A204.1 (cell line): ENCODE measurements at regions not wholly inside any gene's neighbourhood (a gene's known extent, or its start where the extent isn't known, plus 50 kb on each side); places are given as distances from the start of the nearest gene placed in this dataset.
"Not testable (repeated sequence)": the region's sequence is repeated elsewhere in the genome, so short reads cannot be mapped to it uniquely, and the experiment has no call there.

Experiments used
- FAIRE-seq: peaks from 2 replicates; lab custom pipeline; 2012; peaks lifted over from hg19 to GRCh38; lab: Jason Lieb, UNC

GRCh38 chr5:12573916-12574297 is 669.7 kb upstream of the CTNND2 start:
- FAIRE-seq: not testable (repeated sequence)

DNA sequence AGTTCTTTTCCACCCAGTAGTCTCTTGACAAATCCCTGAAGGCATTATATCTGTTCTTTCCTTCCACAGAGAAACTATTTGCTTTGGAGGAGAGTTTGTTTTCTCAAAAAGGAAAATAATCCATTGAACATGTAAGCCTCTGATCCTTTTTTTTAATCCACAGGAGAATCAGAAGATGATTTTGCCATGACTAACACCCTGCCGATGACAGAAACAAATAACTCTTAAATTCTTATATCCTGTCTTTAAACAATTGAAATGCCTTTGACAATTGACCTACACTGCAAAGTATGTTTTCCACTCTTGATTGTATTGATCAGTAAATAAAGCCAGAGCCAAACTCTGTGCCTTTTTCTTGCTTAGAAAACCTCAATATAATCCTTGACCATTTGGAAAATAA is 666.4 kb upstream of the CTNND2 start:
- no peak for FAIRE-seq

DNA sequence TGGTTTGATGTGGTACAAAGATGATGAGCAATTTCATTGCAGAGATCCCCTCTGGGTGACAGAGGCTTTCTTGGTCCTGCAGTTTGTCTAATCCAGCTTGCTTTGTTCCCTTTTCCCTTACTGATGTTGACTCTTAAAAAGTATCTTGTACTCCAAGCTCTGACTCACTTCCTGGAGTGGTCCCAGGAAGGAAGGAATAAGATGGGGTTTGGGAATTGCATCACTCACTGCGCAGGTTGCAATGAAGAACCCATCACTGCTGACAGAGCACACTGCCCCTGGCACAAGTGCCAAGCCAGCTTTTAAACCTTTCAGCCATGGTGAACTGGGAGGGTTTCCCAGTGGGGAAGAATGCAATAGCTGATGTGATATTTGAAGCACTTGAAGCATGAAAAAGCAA is 662.2 kb upstream of the CTNND2 start:
- no peak for FAIRE-seq

GRCh38 chr5:12557012-12557411 is 652.8 kb upstream of the CTNND2 start:
- FAIRE-seq: no peak

DNA sequence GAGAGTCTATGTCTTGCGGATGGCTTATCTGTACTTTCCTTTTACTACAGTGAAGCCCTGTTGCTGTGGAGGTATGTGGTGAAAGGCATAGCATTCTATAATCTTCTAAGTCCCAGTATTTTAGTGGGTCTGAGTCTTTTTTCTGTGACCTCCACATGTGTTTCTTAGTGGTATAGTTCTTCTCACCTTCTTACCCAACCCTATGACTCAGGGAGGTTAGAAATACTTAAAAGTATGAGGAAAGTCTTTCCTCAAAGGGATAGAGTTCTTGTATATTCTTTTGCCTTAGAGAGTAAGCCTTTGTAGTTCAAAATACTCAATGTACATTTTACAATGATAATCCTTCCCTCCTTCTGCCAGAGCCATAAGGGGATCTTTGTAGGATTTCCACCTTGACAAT is 621.9 kb upstream of the CTNND2 start:
- no peak for FAIRE-seq

DNA sequence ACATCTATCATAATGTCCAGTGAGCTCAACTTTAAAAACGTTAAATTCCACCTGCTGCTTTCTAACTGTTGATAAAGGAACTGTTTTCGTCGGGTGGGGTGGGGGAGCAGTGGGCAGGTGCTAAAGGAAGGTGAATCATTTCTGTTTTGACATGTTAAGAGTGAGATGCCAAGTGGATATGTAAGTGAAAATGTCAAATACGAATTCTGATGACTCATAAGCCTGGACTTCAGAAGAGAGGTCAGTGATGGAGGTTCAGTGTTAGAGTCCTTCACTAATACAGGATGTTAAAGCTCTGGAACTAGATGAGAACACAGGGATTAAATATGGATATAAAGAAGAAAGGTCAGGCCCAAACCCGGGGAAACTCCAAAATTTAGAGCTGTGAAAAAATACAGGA is 617.9 kb upstream of the CTNND2 start:
- no peak for FAIRE-seq

GRCh38 chr5:12504983-12505382 is 600.7 kb upstream of the CTNND2 start:
- FAIRE-seq: not testable (repeated sequence)

DNA sequence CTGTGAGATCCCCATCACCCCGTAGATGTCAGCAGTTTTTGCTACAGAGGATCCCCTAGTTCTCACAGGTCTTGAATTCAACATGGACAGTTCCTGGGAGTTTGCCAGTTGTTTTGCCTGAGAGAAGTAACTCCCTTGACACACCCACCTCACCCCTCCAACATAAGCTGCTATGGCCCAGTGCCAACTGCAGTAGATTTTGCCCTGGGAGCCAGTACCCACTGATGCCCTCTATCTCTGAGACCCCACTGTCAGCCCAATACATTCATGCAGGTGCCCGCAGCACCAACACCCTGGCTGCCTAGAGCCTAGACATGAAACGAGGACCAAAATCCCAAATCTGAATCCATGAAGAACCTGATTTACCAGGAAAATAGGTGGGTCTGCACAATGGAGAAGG is 583.9 kb upstream of the CTNND2 start:
- FAIRE-seq: no peak

GRCh38 chr5:12480487-12480886 is 576.2 kb upstream of the CTNND2 start:
- FAIRE-seq: no peak

- no peak for FAIRE-seq
Measured at GRCh38 chr5:12477554-12477953, 573.3 kb upstream of the CTNND2 start.

DNA sequence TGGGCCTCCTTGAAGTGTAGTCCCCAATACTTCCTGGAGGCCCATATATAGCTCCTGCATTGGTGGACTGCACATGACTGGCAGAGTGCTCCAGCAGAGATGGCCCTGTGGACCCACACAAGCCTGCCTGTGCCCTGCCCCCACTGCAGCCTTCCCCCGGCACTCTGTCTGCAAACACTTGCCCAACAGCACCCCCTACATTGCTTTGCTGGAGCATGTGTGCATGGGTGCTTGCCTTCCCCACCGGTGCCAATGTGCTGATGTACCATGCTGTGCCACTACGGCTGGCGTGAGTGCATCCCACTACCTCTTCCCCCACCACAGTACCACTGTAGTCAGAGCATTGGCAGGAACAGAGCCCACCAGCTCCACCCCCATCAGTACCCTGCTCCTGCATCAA is 563.6 kb upstream of the CTNND2 start:
- FAIRE-seq: no peak

DNA sequence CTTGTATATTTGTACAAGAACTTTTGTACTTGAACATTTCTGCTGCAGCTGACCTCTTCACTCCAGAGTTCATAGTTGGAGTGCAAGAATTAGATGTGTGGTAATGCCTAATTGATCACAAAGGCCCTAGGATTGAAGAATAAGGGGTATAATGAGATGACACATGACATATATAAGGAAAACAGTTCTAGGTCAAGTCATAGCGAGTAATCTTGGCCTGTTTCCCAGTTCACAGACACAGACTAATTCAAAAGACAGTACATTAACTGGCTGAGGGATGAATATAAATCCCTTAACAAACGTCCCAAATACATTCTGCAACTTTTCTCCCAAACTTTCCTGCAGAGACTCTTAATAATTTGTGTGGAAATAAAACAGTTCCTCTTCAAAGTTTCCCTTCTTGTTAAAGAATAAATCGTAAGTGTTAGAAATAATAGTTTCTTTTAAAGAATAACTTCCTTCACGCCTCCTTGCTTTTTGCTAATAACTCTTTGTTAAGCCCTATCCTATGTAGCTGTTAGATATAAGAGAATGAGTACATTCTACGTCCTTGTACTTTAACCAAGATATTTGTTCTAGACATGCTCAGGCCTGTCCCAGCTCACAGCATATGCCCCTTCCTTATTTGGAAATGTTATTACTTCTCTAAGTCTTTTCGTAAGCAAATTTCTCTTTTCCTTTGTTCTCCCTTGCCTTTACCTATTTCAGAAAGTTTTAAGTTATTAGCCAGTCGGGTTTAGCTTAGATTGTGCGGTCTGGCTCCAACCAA is 556.4 kb upstream of the CTNND2 start:
- no peak for FAIRE-seq

DNA sequence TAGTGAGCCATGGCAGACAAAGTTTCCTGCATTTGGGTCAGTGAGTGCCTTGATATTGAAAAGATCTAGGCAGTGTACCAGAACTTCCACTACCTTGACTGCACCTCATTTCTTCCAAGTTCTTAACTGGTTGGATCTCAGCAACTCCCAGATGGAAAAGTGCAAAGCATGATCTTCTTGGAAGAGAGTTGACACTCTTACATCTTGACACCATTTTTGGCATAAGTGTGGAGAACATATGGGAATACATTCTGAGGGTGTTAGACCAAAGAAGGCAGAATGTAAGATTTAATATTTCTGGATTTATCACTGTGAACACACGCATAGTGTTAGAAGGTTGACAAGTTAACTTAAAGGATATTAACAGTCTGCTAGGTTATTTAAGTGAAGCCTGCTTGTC is 555.1 kb upstream of the CTNND2 start:
- FAIRE-seq: no peak

- FAIRE-seq: no peak
Measured at GRCh38 chr5:12419075-12419474, 514.8 kb upstream of the CTNND2 start.

DNA sequence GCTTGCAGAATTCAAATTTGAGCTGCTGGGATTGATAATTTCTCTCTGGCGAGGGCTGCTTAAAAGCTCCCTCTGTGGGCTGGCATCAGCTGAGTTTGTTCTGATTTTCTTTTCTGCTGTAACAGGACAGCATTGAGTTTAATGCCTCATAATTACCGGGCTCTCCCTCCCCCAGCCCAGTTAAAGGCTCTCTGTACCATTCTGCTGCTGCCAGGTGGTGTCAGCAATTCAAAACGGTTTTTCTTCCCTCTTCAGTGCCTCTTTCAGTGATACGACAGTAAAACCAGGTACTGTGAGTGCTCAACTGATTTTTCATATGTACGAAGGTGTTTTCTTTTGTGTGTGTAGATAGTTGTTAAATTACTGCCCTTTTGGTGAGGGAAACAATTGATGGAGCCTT is 509.3 kb upstream of the CTNND2 start:
- FAIRE-seq: no peak

DNA sequence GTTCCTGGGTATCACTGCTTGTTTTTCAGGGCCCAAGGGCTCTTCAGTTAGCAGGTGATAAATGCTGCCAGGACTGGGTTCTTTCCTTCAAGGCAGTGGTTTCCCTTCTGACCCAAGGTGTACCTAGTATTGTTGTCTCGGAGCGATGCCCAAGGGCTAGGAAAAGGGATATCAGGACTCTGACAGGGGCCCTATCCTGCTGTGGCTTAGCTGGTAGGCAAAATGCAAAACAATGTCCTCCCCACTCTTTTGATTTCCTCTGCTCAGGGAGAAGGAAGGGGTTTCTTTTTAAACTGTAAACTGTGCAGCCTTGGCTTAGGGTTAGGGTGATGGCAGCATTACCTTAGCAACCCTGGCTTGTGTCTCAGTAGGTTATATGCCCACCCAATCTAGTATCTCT is 508.8 kb upstream of the CTNND2 start:
- FAIRE-seq: no peak

GRCh38 chr5:12399868-12400267 is 495.6 kb upstream of the CTNND2 start:
- no peak for FAIRE-seq

DNA sequence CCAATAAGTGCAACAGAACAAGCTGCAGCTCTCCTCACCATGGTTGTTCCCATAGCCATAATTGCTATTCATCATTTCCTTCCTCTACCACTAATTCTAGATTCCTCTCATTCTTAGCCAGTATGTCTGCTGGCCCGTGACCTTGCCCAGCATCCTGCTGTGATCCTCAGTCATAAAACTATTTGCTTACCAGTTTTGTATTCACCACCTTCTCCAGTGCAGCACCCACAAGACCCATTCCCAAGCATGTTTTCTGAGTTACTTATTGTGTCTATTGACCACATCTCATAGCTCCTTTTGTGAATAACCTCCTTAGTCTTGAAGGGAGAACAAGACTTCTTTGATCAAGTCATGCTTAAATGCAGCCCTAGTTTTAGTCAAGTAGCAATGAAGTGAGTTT is 488.0 kb upstream of the CTNND2 start:
- FAIRE-seq: no peak

- no peak for FAIRE-seq
Measured at GRCh38 chr5:12385095-12385494, 480.8 kb upstream of the CTNND2 start.

GRCh38 chr5:12384005-12384404 is 479.8 kb upstream of the CTNND2 start:
- no peak for FAIRE-seq

DNA sequence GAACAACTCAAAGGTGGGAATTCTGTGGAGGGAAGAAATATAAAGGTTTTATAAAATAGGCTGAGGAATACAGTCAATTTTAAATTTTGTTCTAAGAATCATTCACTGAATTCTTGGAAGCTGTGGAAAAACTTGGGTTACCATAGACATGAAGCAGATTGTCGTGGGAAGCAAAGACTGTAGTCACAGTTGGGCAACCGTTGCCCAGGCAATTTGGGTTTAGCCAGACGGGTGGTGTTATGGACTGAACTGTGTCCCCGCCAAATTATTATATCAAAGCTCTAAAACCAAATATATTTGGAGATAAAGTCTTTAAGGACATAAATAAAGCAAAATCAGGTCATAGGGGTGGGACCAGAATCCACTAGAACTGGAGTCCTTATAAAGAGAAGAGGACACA is 463.7 kb upstream of the CTNND2 start:
- no peak for FAIRE-seq

GRCh38 chr5:12360218-12360617 is 456.0 kb upstream of the CTNND2 start:
- FAIRE-seq: no peak

DNA sequence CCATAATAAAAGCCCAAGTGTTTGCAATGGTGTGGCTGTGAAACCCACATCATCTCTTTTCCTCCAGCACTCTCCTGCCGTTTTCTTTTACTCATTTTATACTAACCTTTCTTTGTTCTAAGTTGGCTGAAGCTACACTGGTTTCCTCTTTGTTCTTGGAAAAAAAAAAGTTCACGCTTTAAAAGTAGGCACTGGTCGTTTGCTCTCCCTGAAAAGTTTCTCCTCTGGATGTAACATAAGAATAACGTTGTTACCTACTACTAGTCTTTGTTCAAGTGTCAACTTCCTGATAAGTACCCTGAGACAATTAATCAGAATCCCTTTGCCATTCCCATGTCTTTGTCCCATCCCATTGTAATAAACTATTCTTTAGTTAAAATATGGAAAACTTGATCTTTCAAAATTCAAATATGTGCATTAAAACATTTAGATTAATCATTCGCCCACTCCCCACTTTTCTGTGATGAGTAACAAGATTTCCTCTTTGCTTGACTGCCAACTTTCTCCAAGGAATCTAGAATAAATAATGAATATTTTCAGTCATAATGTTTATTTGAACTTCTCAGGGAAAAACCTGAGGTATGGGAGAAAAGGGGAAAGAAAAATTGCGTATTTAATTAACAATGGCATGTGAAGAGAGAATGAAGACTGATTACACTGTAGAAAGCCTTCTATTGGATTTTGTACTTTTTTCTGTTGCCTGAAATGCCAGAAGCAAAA is 454.3 kb upstream of the CTNND2 start:
- FAIRE-seq: no peak

GRCh38 chr5:12357626-12358025 is 453.4 kb upstream of the CTNND2 start:
- no peak for FAIRE-seq
